Skeletal muscle satellite cell (primary cell): ENCODE measurements at regions not wholly inside any gene's neighbourhood (a gene's known extent, or its start where the extent isn't known, plus 50 kb on each side); places are given as distances from the start of the nearest gene placed in this dataset.

Experiments used
- H3K27me3 ChIP-seq: 2 replicates; pipeline ENCODE4 v1.7.0; 2013; ENCODE audit warnings: low read length; ENCODE audit not compliant: control insufficient read depth, insufficient read depth
- H3K36me3 ChIP-seq: 2 replicates; pipeline ENCODE4 v1.7.0; 2013; ENCODE audit warnings: mild to moderate bottlenecking, control low read depth, low read length; ENCODE audit not compliant: insufficient read depth
- H3K4me1 ChIP-seq: 2 replicates; pipeline ENCODE4 v1.7.0; 2013; ENCODE audit warnings: low read length; ENCODE audit not compliant: control insufficient read depth, insufficient read depth
- H3K4me2 ChIP-seq: 2 replicates; pipeline ENCODE4 v1.7.0; 2013; ENCODE audit warnings: mild to moderate bottlenecking, low read length
- H3K4me3 ChIP-seq: 2 replicates; pipeline ENCODE4 v1.7.0; 2013; ENCODE audit warnings: low read length
- H3K9ac ChIP-seq: 2 replicates; pipeline ENCODE4 v1.7.0; 2013; ENCODE audit warnings: mild to moderate bottlenecking, low read depth, low read length, moderate library complexity
- H3K9me3 ChIP-seq: replicated peaks from 2 replicates; pipeline ENCODE4 v1.7.0; 2013; ENCODE audit warnings: mild to moderate bottlenecking, control low read depth, low read length

DNA sequence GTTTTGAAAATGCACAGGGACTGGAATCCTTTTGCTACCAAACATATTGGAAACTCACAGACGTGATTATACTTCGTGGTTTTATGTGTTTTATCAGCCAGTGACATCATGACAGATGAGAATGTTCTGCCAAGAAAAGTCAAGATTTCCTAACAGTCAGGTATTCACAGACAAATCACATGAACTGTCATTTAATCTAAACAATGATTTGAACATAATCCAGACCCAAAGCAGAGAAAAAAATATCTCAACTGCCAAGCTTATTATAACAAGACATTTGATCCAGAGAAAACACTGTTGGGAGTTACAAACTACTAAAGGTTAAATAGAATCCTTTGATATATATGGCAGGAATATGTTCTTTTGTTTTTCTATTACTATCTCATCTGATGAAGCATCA lies 635.9 kb upstream of the FRG1 start:
- Histone ChIP-seq H3K4me2 (no peak overlapping the region), H3K4me3 (no peak overlapping the region), H3K36me3 (no peaks in the 10 kb centered on the region), H3K4me1 (no peaks in the 10 kb centered on the region), H3K9ac (no peak overlapping the region), H3K27me3 (no peaks in the 10 kb centered on the region), H3K9me3 (peaks cover 2% of the 10 kb centered on the region)

GRCh38 chr4:189305500-189305899 lies 635.2 kb upstream of the FRG1 start:
- no peak overlapping the region for H3K4me2 ChIP-seq
- H3K9me3 ChIP-seq, result peaks cover 2% of the 10 kb centered on the region
- H3K27me3 ChIP-seq, result no peaks in the 10 kb centered on the region
- no peaks in the 10 kb centered on the region for H3K4me1 ChIP-seq
- no peak overlapping the region for H3K4me3 ChIP-seq
- no peaks in the 10 kb centered on the region for H3K36me3 ChIP-seq
- no peak overlapping the region for H3K9ac ChIP-seq

- no peak overlapping the region for H3K4me2 ChIP-seq
- no peak overlapping the region for H3K4me3 ChIP-seq
- H3K36me3 ChIP-seq, result no peaks in the 10 kb centered on the region
- no peak overlapping the region for H3K9ac ChIP-seq
- H3K9me3 ChIP-seq, result peaks cover 3% of the 10 kb centered on the region
- no peaks in the 10 kb centered on the region for H3K4me1 ChIP-seq
- H3K27me3 ChIP-seq, result no peaks in the 10 kb centered on the region
Measured at GRCh38 chr4:189311251-189311650, 629.4 kb upstream of the FRG1 start.

DNA sequence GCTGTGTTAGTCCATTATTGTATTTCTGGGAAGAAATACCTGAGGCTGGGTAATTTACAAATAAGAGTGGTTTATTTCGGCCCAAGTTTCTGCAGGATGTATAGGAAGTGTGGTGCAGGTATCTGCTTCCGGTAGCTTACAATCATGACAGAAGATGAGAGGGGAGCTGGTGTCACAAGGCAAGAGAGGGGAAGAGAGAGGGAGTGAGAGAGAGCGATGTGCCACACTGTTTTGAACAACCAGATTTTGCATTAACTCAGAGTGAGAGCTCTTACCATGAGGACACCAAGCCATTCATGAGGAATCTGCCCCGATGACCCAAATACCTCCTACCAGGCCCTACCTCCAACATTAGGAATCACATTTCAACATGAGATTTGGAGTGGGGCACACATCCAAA lies 627.6 kb upstream of the FRG1 start:
- no peak overlapping the region for H3K4me2 ChIP-seq
- H3K4me1 ChIP-seq, result no peaks in the 10 kb centered on the region
- H3K9me3 ChIP-seq, result peaks cover 3% of the 10 kb centered on the region
- no peaks in the 10 kb centered on the region for H3K36me3 ChIP-seq
- H3K4me3 ChIP-seq, result no peak overlapping the region
- H3K9ac ChIP-seq, result no peak overlapping the region
- H3K27me3 ChIP-seq, result no peaks in the 10 kb centered on the region

DNA sequence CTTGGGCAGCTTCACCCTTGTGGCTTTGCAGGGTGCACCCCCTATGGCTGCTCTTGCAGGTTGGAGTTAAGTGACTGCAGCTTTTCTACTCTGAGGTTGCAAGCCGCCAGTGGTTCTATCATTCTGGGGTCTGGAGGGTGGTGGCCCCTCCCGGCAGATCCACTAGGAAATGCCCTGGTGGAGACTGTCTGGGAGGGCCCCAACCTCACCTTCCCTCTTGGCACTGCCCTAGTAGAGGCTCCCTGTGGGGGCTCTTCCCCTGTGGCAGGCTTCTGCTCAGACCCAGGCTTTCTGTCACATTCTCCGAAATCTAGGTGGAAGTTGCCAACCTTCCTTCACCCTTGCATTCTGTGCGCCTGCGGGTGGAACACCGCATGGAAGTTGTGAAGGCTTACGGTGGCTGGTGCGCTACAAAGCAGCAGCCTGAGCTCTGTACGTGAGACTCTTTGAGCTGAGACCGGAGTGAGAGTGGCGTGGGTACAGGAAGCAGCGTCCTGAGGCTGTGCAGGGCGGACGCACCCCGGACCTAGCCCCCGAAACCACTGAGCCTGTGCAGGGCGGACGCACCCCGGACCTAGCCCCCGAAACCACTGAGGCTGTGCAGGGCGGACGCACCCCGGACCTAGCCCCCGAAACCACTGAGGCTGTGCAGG lies 626.7 kb upstream of the FRG1 start:
- Histone ChIP-seq H3K27me3 (no peaks in the 10 kb centered on the region), H3K4me2 (no peak overlapping the region), H3K4me1 (no peaks in the 10 kb centered on the region), H3K9me3 (peaks cover 3% of the 10 kb centered on the region), H3K36me3 (no peaks in the 10 kb centered on the region), H3K4me3 (no peak overlapping the region), H3K9ac (no peak overlapping the region)

DNA sequence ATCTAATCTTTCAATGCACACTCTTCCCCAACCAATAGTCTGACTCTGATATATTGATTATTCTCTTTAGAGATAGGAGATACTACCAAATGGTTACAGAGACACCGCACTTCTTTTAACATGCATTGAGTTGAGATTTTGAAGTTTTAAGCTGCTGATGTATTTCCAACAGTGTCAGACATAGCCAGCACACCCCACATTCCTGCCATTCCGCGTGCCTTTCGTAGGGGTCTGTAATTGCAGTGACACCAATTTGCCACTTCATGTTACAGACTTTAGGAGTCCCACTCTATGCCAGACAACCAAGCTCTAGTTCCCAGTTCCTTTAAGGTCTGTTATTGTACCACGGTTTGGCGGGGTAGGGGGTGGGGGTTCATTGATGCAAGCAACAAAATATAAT lies 618.2 kb upstream of the FRG1 start:
- H3K4me3 ChIP-seq, result no peak overlapping the region
- H3K27me3 ChIP-seq, result no peaks in the 10 kb centered on the region
- no peak overlapping the region for H3K9ac ChIP-seq
- no peaks in the 10 kb centered on the region for H3K4me1 ChIP-seq
- H3K36me3 ChIP-seq, result no peaks in the 10 kb centered on the region
- H3K4me2 ChIP-seq, result no peak overlapping the region
- H3K9me3 ChIP-seq, result peaks cover 4% of the 10 kb centered on the region

DNA sequence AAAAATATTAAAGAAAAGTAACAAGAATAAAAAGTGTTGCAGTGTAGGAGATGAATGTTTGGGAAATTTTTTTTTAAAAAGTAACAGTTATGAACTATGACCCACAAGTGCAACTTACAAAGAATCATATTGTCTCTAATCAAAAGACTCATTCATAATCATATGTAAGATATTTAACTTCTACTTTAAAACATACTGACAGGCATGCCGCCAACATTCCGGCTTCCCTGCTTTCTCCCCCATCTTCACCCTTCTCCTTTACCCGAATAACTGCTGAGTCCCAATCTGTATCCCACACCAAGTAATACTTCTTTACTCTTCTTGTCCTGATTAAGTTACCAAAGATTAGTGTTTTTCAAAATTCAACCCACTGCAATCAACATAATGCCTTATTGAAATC lies 598.8 kb upstream of the FRG1 start:
- Histone ChIP-seq H3K9ac (no peak overlapping the region), H3K36me3 (no peaks in the 10 kb centered on the region), H3K9me3 (peaks cover 6% of the 10 kb centered on the region), H3K27me3 (no peaks in the 10 kb centered on the region), H3K4me2 (no peak overlapping the region), H3K4me1 (no peaks in the 10 kb centered on the region), H3K4me3 (no peak overlapping the region)

DNA sequence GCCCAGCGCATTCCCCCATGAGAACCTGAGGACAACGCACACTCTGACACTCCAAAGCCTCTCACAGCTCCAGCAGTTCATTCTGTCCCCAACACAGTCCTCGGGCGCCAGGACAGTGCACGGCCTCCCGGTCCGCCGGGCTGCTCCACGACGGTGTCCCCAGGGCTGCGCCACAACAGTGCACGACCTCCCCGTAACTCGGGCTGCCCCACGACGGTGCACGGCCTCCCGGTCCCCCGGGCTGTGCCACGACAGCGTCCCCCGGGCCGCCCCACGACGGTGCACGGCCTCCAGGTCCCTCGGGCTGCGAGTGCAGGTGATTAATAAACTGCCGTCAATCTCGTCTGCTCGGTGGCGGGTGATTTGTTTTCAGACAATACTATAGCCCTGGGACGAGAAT lies 585.1 kb upstream of the FRG1 start:
- no peak overlapping the region for H3K4me2 ChIP-seq
- H3K9me3 ChIP-seq, result peaks cover 7% of the 10 kb centered on the region
- H3K9ac ChIP-seq, result no peak overlapping the region
- no peaks in the 10 kb centered on the region for H3K27me3 ChIP-seq
- H3K4me3 ChIP-seq, result no peak overlapping the region
- no peaks in the 10 kb centered on the region for H3K36me3 ChIP-seq
- no peaks in the 10 kb centered on the region for H3K4me1 ChIP-seq

- Histone ChIP-seq H3K36me3 (no peaks in the 10 kb centered on the region), H3K4me2 (no peak overlapping the region), H3K9ac (no peak overlapping the region), H3K4me1 (no peaks in the 10 kb centered on the region), H3K9me3 (peaks cover 7% of the 10 kb centered on the region), H3K4me3 (no peak overlapping the region), H3K27me3 (no peaks in the 10 kb centered on the region)
Measured at GRCh38 chr4:189362364-189362763, 578.3 kb upstream of the FRG1 start.

- no peaks in the 10 kb centered on the region for H3K27me3 ChIP-seq
- H3K4me3 ChIP-seq, result no peak overlapping the region
- no peaks in the 10 kb centered on the region for H3K36me3 ChIP-seq
- peaks cover 7% of the 10 kb centered on the region for H3K9me3 ChIP-seq
- no peak overlapping the region for H3K4me2 ChIP-seq
- H3K4me1 ChIP-seq, result no peaks in the 10 kb centered on the region
- H3K9ac ChIP-seq, result no peak overlapping the region
Measured at GRCh38 chr4:189364032-189364449, 576.6 kb upstream of the FRG1 start.

GRCh38 chr4:189365451-189365850 lies 575.2 kb upstream of the FRG1 start:
- Histone ChIP-seq H3K9ac (no peak overlapping the region), H3K27me3 (no peaks in the 10 kb centered on the region), H3K36me3 (no peaks in the 10 kb centered on the region), H3K9me3 (peaks cover 7% of the 10 kb centered on the region), H3K4me1 (no peaks in the 10 kb centered on the region), H3K4me2 (no peak overlapping the region), H3K4me3 (no peak overlapping the region)

DNA sequence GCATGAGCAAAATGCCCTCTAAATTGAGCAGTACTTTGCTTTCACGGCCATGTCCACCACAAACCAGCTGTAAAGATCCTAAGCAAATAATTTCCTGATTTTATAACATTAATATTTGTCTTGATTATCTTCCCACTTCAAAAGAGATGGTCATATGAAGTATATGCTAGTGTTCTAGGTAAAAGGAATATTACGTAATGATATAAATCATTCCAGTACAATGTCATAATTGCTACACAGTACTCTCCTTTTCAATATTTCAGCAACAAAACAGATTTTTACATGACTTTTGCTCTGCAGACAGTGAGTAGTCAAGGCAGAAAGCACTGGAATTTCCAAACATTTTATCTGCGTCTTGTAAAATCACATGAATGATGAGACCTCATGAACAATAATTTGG lies 572.8 kb upstream of the FRG1 start:
- Histone ChIP-seq H3K27me3 (no peaks in the 10 kb centered on the region), H3K36me3 (no peaks in the 10 kb centered on the region), H3K4me1 (no peaks in the 10 kb centered on the region), H3K4me2 (no peak overlapping the region), H3K4me3 (no peak overlapping the region), H3K9ac (no peak overlapping the region), H3K9me3 (peaks cover 10% of the 10 kb centered on the region)
